Keratinocyte (primary cell): ENCODE measurements at regions not wholly inside any gene's neighbourhood (a gene's known extent, or its start where the extent isn't known, plus 50 kb on each side); places are given as distances from the start of the nearest gene placed in this dataset.
A peak's percentile ranks its signal among the peaks of the same experiment; 100 is the strongest.
"Not testable (repeated sequence)": the region's sequence is repeated elsewhere in the genome, so short reads cannot be mapped to it uniquely, and the experiment has no call there.

Source experiments
- DNase-seq: peaks from one replicate; pipeline ENCODE4 v3.0.0-alpha.2; 2011; ENCODE audit warnings: low read depth, missing footprints, low spot score
- FAIRE-seq: peaks from 2 replicates; lab custom pipeline; 2011; peaks lifted over from hg19 to GRCh38; lab: Jason Lieb, UNC
- H2AFZ ChIP-seq: 2 replicates; pipeline ENCODE4 v1.6.0; 2012; ENCODE audit warnings: low read length, control low read depth, inconsistent platforms; ENCODE audit not compliant: control insufficient read depth
- H3K27ac ChIP-seq: 2 replicates; pipeline ENCODE4 v1.5.1; 2011; ENCODE audit warnings: low read length; ENCODE audit not compliant: control insufficient read depth, insufficient read depth
- H3K27me3 ChIP-seq: 3 replicates; pipeline ENCODE4 v1.6.0; 2011; ENCODE audit warnings: low read length; ENCODE audit not compliant: control insufficient read depth, insufficient read depth; ENCODE audit errors: extremely low read depth
- H3K36me3 ChIP-seq, 2 experiments: 2 replicates in 1 of 2; 3 replicates in 1 of 2; pipeline ENCODE4 v1.5.1; 2011; ENCODE audit warnings: low read length in 2 of 2, mild to moderate bottlenecking in 1 of 2; ENCODE audit not compliant: control insufficient read depth in 2 of 2, insufficient read depth in 2 of 2; ENCODE audit errors: extremely low read depth in 1 of 2
- H3K4me1 ChIP-seq: 3 replicates; pipeline ENCODE4 v1.5.1; 2011; ENCODE audit warnings: low read length; ENCODE audit not compliant: control insufficient read depth, insufficient read depth; ENCODE audit errors: extremely low read depth
- H3K4me2 ChIP-seq: 3 replicates; pipeline ENCODE4 v1.6.0; 2011; ENCODE audit warnings: low read depth, low read length; ENCODE audit not compliant: control insufficient read depth, insufficient read depth; ENCODE audit errors: extremely low read depth
- H3K4me3 ChIP-seq, 3 experiments: fragments of 200-600 bp in 1 of 3; sonication (generic) in 1 of 3; 2 replicates in 2 of 3; 3 replicates in 1 of 3; pipeline ENCODE4 v1.5.1; 2011 to 2016; ENCODE audit warnings: low read length in 3 of 3, mild to moderate bottlenecking in 3 of 3, control low read depth in 2 of 3, inconsistent platforms in 1 of 3, low read depth in 1 of 3, mixed read lengths in 1 of 3, mixed run types in 1 of 3, moderate library complexity in 1 of 3; ENCODE audit not compliant: control insufficient read depth in 2 of 3, insufficient read depth in 2 of 3; ENCODE audit errors: extremely low read depth in 1 of 3
- H3K79me2 ChIP-seq: 2 replicates; pipeline ENCODE4 v1.6.0; 2012; ENCODE audit warnings: low read length; ENCODE audit not compliant: control insufficient read depth, insufficient read depth
- H3K9ac ChIP-seq: 3 replicates; pipeline ENCODE4 v1.6.0; 2011; ENCODE audit warnings: low read length; ENCODE audit not compliant: control insufficient read depth, insufficient read depth; ENCODE audit errors: extremely low read depth
- H3K9me1 ChIP-seq: 3 replicates; pipeline ENCODE4 v1.6.0; 2011; ENCODE audit warnings: low read length; ENCODE audit not compliant: control insufficient read depth, insufficient read depth; ENCODE audit errors: extremely low read depth
- H3K9me3 ChIP-seq: 2 replicates; pipeline ENCODE4 v1.5.1; 2012; ENCODE audit warnings: low read depth, low read length; ENCODE audit not compliant: control insufficient read depth
- H4K20me1 ChIP-seq: 3 replicates; pipeline ENCODE4 v1.6.0; 2011; ENCODE audit warnings: low read length; ENCODE audit not compliant: control insufficient read depth, insufficient read depth; ENCODE audit errors: extremely low read depth
- EZH2 ChIP-seq: IDR thresholded peaks from one replicate; pipeline ENCODE4 v1.6.1; 2012; ENCODE audit warnings: inconsistent platforms, mild to moderate bottlenecking, low read length, moderate library complexity
- dilution Hi-C: fragments of 300-500 bp; cut with MboI; formaldehyde crosslinking; loops from one replicate; pipeline ENCODE4 v1.7.0; 2020; ENCODE audit warnings: low sequenced_read_pairs; ENCODE audit not compliant: extremely low pct_ligation_motif_present
- TF ChIP-seq, protein P1 (sequence below), 3 experiments: IDR thresholded peaks in 1 of 3; conservative IDR thresholded peaks in 1 of 3; optimal IDR thresholded peaks in 1 of 3; 2 replicates in 2 of 3; 3 replicates in 1 of 3; pipeline versions ENCODE3 to v1.5.1; 2011; ENCODE audit warnings: low read length in 3 of 3, mild to moderate bottlenecking in 3 of 3, moderate library complexity in 2 of 3, control low read depth in 1 of 3, inconsistent platforms in 1 of 3; ENCODE audit not compliant: insufficient read depth in 2 of 3; ENCODE audit errors: extremely low read depth in 1 of 3

- Histone ChIP-seq H3K4me3 (no peak overlapping the region), H4K20me1 (no peaks in the 10 kb centered on the region), H3K27me3 (no peaks in the 10 kb centered on the region), H3K9me3 (no peaks in the 10 kb centered on the region), H3K36me3 (no peaks in the 10 kb centered on the region), H3K9ac (peak overlapping the region; percentile 34), H3K4me1 (peaks cover 11% of the 10 kb centered on the region), H3K79me2 (no peaks in the 10 kb centered on the region), H3K27ac (peak overlapping the region; percentile 36), H2AFZ (peak overlapping the region; percentile 75), H3K4me2 (peak overlapping the region; percentile 20), H3K9me1 (no peaks in the 10 kb centered on the region)
- dilution Hi-C loops = no loop called here
- FAIRE-seq = no peak
- DNase-seq = no peak
- TF ChIP-seq, protein P1, sequence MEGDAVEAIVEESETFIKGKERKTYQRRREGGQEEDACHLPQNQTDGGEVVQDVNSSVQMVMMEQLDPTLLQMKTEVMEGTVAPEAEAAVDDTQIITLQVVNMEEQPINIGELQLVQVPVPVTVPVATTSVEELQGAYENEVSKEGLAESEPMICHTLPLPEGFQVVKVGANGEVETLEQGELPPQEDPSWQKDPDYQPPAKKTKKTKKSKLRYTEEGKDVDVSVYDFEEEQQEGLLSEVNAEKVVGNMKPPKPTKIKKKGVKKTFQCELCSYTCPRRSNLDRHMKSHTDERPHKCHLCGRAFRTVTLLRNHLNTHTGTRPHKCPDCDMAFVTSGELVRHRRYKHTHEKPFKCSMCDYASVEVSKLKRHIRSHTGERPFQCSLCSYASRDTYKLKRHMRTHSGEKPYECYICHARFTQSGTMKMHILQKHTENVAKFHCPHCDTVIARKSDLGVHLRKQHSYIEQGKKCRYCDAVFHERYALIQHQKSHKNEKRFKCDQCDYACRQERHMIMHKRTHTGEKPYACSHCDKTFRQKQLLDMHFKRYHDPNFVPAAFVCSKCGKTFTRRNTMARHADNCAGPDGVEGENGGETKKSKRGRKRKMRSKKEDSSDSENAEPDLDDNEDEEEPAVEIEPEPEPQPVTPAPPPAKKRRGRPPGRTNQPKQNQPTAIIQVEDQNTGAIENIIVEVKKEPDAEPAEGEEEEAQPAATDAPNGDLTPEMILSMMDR (optimal IDR thresholded peaks at IDR 0.05 in 1 of 3, IDR thresholded peaks at IDR 0.05 in 1 of 3, conservative IDR thresholded peaks at IDR 0.05 in 1 of 3; ENCODE audit: extremely low read depth in 1 of 3, insufficient read depth in 2 of 3, low read length in 3 of 3) = no peak
- TF ChIP-seq EZH2 = no peak
Measured at GRCh38 chr13:33679658-33680012, 138.3 kb upstream of the RFC3 start.

DNA sequence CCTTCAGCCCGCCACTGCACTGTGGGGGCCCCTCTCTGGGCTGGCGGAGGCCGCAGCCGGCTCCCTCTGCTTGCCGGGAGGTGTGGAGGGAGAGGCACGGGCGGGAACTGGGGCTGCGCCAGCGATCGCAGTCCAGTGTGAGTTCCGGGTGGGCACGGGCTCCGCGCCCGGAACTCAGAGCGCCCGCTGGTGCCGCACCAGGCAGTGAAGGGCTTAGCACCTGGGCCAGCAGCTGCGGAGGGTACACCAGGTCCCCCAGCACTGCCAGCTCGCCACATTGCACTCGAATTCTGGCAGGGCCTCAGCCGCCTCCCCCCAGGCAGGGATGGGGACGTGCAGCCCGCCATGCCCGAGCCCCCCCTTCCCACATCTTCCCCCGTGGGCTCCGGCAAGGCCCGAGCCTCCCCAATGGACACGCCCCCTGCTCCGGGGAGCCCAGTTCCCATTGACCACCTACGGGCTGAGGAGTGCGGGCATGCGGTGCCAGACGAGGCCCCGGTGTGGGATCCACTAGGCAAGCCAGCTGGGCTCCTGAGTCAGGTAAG is 135.9 kb upstream of the RFC3 start:
- H3K4me1 ChIP-seq = no peaks in the 10 kb centered on the region
- no peak overlapping the region for H2AFZ ChIP-seq
- no peak for DNase-seq
- H3K36me3 ChIP-seq = no peaks in the 10 kb centered on the region
- H3K4me3 ChIP-seq = no peak overlapping the region
- no peaks in the 10 kb centered on the region for H4K20me1 ChIP-seq
- H3K4me2 ChIP-seq = no peak overlapping the region
- no peaks in the 10 kb centered on the region for H3K9me3 ChIP-seq
- no peaks in the 10 kb centered on the region for H3K9me1 ChIP-seq
- H3K27ac ChIP-seq = no peak overlapping the region
- FAIRE-seq = no peak
- no peaks in the 10 kb centered on the region for H3K79me2 ChIP-seq
- H3K9ac ChIP-seq = no peak overlapping the region
- dilution Hi-C loops = no loop called here
- no peaks in the 10 kb centered on the region for H3K27me3 ChIP-seq
- no peak for TF ChIP-seq EZH2
- TF ChIP-seq, protein P1 (optimal IDR thresholded peaks at IDR 0.05 in 1 of 3, IDR thresholded peaks at IDR 0.05 in 1 of 3, conservative IDR thresholded peaks at IDR 0.05 in 1 of 3; ENCODE audit: extremely low read depth in 1 of 3, insufficient read depth in 2 of 3, low read length in 3 of 3) = no peak

DNA sequence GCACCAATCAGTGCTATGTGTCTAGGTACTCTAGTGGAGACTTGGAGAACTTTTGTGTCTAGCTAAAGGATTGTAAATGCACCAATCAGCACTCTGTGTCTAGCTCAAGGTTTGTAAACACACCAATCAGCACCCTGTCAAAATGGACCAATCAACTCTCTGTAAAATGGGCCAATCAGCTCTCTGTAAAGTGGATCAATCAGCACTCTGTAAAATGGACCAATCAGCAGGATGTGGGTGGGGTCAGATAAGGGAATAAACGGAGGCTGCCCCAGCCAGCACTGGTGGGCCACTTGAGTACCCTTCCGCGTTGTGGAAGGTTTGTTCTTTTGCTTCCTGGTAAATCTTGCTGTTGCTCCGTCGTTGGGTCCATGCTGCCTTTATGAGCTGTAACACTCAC is 135.3 kb upstream of the RFC3 start:
- H3K9ac ChIP-seq, H3K36me3 ChIP-seq, H3K4me2 ChIP-seq, H2AFZ ChIP-seq, H3K9me1 ChIP-seq, H3K4me3 ChIP-seq, H3K27me3 ChIP-seq, H3K27ac ChIP-seq, DNase-seq, H4K20me1 ChIP-seq, H3K9me3 ChIP-seq, dilution Hi-C loops, FAIRE-seq, H3K4me1 ChIP-seq, H3K79me2 ChIP-seq: not testable (repeated sequence)
